HG03039 (cell line): ENCODE measurements at regions not wholly inside any gene's neighbourhood (a gene's known extent, or its start where the extent isn't known, plus 50 kb on each side); places are given as distances from the start of the nearest gene placed in this dataset.
"Not testable (repeated sequence)": the region's sequence is repeated elsewhere in the genome, so short reads cannot be mapped to it uniquely, and the experiment has no call there.

Experiments
- ATAC-seq: cut with Tn5 transposase; IDR thresholded peaks from one replicate; pipeline ENCODE4 v1.9.1; 2021; ENCODE audit warnings: mild to moderate bottlenecking, moderate library complexity; ENCODE audit not compliant: unreplicated experiment

DNA sequence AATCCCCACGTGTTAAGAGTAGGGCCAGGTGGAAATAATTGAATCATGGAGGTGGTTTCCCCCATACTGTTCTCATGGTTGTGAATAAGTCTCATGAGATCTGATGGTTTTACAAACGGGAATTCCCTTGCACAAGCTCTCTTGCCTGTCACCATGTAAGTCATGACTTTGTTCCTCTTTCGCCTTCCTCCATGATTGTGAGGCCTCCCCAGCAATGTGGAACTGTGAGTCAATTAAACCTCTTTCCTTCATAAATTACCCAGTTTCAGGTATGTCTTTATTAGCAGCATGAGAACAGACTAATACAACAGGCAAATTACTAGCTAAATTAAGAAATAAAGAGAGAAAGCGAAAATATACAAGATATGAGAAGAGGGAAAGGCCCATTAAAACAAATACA lies 1822.6 kb upstream of the PIK3C3 start:
- not testable (repeated sequence) for ATAC-seq

DNA sequence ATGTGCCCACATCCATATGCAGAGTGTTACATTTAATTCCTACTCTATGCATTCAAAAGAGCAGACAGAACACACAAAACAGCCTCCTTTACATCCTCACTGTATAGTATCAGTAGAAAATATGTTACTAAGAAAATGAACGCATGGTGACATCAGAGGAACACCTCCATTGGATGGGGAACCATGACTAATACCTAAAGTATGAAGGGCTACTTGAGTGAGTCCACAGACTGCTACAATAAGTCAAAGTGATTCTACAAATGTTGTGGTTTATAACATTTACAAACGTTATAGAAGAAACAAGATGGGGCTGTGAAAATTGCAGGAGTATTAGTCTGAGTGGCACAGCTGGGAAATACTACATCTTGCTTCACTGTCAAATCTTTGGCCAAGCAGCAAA lies 1830.9 kb upstream of the PIK3C3 start:
- no peak for ATAC-seq

DNA sequence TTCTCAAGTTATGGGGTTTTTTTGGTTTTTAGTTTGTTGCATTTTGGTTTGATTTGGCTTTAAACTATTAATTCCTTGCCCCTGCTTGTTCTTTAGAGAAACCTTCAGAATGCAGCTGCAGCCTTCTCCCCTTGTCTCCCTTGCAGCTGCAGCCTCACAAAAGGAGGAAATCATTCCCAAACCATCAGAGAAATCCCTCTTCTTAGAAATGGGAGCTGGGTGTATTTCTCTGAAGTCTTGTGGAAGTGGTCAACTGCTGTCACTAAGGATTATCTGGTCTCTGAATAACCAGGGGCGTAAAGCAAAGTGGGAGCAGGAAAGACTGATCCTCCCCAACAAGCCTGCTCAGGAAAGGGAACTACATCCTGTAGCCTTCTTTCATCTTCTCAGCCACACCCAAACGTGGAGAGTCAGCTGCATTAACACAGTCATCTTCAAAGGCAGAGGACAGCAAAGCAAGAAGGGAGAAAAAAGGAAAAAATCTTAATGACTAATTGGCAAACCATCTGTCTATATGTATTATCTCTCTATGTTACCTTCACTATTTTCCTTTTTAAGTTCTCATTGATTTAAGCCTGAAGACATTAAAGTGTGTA lies 1834.1 kb upstream of the PIK3C3 start:
- ATAC-seq, result no peak

DNA sequence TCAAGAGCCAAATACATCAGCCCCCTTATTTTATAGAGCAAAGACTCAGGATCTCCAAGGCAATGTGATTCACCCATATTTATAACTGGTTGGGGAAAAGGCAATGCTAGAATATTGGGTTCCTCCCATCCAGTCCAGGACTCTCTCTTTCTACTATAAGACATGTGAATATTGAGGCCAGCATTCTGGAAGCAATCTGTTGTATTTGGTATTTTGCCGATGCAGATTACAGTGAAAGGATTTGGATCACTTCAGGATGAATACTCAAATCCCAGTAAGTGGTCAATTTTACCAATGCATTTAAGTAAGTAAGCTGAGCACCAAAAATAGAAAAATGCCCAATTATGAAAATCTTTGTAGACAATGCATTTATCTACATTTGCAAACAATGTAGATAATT lies 1834.7 kb upstream of the PIK3C3 start:
- no peak for ATAC-seq

DNA sequence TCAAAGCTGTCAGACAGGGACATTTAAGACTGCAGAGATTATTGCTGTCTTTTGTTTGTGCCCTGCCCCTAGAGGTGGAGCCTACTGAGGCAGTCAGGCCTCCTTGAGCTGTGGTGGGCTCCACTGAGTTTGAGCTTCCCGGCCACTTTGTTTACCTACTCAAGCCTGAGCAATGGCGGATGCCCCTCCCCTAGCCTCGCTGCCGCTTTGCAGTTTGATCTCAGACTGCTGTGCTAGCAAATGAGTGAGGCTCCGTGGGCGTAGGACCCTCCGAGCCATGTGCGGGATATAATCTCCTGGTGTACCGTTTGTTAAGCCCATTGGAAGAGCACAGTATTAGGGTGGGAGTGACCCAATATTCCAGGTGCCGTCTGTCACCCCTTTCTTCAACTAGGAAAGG lies 1835.5 kb upstream of the PIK3C3 start:
- not testable (repeated sequence) for ATAC-seq

DNA sequence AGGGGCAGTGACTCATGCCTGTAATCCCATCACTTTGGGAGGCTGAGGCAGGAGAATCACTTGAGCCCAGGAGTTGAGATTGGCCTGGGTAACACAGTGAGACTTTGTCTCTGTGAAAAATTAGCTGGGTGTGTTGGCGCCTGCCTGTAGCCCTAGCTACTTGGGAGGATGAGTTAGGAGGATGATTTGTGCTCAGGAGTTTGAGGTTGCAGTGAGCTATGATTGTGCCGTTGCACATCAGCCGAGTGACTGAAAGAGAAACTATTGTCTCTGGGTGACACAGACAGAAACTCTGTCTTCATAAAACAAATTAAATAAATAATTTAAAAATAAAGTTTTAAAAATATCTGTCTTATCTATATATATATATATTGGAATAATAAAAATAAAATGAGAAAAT lies 1844.6 kb upstream of the PIK3C3 start:
- no peak for ATAC-seq

DNA sequence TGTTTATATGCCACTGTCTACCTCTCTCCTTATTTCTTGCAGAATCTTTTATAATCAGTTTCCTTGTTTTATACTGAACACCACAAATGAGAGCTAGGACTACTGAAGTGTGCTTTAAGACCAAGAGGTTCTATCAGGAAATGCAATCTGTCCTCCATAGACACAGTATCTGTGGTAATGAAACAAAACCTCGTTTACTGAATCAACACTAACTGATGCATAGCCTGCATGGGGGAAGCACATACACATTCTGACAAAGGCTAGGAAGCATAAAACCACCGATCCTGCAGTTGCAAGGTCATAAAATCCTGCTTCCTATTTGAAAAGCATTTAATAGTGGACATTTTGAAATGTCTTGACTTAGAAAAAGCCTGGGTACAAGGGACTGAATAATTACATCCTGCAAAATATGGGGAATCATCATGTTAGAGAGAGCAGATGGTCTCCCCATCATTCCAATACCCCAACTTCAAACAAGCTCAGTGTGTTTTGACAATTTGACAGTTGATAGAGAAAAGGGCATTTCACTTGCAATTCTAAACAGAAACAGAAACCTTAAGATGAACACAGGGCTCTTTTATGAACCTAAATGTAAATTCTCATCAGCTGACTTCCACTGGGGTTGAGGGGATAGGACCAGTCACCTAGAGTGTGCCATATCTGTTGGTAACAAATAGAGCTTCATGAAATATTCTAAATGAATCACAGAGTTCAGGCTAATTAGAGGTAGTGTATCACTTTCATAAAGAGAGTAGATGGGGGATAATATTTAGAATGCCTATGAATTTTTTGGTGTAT lies 1845.6 kb upstream of the PIK3C3 start:
- ATAC-seq, result no peak

DNA sequence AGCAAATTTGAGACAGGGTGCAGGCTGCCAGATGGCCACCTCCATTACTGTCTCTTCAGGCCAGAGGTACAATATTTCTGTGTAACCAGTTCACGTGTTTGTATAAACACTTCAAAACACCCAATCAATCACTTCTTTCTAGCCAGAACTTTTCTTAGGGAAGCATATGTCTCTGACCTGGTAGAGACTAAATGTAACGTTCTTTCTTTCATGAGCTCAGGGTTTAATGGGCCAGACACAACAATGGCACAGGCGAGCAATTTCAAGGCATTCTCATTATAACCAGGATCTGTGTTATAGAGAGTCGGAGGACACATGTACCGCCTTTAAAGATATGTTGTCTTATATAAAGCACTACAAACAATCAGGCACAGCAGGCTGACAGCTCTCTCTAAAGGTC lies 1846.4 kb upstream of the PIK3C3 start:
- no peak for ATAC-seq

DNA sequence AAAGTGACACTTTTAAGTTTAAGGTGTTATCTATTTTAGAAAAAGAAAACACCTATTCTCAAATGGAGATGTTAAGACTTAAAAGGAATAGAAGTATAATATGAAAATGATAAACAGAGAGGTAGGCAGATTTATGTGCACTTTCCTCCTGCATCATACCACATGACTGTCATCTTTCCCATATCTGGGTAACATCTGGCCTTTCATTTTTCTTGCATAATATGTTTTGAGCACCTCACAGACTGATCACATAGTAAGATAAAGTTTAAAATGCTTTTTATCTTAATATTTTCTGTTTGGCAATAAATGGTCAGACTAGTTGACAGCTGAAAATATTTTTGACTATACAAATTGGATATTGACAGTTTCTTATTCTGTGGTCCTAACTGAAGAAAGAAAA lies 1852.1 kb upstream of the PIK3C3 start:
- ATAC-seq, result no peak

DNA sequence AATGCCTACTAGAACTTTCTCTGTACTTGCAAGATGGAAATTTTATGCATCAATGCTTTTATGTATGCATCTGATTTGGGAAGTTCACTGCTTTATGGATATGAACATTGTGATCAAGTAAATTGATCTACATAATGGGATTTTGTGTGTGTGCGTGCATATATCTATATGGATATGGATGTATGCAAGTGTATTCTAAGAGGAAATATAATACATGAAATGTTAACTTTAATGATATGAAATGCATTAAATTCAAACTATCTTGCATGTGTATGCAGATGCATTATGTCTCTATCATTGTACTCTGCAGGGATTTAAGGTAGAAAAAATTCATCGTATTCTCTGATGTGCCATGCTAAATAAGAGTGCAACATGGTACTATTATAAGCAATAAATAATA lies 1855.4 kb upstream of the PIK3C3 start:
- no peak for ATAC-seq

DNA sequence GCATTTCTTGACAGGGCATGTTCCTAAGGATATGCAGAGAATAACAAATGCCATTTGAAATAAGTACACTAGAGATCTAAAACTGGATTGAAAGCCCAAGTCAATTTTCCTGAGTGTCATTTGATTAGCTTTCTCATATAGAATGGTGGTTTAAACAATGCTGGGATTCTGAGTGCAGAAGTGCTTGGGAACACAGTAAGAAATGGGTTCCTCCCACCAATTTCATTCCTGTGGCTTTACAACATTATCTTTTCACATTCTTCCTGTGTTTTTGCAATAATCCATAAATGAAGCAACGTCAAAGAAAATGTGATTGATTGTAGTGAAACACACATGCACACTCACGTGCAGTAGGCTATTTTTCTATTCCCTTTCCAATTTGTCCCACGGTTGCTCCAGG lies 1858.4 kb upstream of the PIK3C3 start:
- no peak for ATAC-seq

DNA sequence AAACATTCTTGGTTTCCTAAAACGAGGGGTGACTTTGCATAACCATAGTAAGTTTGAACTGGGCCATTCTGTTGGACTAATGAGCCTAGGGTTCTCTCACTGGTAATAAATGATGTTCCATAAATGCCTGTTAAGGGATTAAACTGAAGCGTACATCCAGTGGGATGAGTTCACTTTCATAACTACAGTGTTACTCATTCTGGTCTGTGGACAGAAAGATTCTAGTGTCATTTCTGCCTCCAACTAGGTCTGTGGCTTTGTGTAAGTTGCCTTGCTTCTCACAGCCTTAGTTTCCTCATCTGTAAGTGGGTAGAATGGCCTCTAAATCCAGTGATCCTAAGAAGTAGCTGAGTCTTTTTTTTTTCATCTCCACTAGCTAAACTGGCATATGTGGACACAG lies 1860.6 kb upstream of the PIK3C3 start:
- no peak for ATAC-seq

DNA sequence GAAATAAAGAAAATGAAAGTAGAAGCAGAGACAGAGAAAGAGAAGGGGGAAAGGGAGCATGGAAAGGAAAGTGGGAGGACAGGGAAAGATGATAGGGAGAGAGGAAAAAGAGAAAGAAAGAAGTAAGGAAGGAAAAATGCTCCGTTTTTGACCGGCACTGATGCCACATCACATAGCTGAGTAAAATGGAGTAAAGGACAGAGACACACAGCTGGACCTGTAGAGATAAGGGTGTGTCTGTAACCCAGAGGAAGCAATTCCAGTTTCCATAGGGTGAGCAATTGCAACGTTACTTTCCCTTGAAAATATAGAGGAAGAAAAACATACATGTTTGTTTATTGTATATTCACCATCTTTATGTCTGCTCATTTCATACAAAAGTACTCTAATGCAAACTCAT lies 1866.9 kb upstream of the PIK3C3 start:
- ATAC-seq, result no peak

DNA sequence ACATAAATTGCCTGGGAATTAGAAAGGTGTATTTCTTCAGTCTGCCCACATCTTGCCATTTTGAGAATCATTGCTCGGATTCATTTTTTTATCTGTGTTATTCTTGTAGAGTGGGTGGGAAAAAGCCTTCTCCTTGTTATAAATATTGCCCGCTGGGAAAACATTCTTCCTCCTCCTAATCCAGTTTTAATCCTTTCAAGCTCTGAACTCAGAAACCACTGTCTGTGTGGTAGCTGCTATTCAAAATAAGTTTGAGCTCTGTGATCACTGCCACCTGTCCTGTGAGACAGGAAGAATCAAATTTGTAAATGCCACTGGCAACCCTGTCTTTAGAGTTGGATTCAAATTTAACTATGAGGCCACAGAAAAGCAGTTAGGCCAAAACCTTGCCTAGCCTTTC lies 1875.2 kb upstream of the PIK3C3 start:
- no peak for ATAC-seq

DNA sequence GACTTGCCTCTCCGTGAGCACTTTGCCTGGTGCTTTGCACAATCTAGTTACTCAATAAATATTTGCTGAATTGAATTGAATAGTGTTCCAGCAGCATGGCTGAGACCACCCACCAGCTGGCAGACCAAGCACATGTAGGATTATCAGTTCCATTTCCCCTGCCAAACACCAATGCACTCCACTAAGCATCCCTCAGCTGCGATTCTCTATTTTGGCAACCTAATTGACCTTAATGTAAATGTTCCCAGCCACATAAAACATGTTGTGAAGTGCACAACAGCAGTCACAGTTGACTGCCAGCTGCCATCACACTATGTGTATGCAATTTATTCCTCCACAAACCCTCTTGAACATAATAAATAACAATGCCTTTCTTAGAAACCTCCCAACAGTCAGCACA lies 1879.4 kb upstream of the PIK3C3 start:
- ATAC-seq, result no peak

DNA sequence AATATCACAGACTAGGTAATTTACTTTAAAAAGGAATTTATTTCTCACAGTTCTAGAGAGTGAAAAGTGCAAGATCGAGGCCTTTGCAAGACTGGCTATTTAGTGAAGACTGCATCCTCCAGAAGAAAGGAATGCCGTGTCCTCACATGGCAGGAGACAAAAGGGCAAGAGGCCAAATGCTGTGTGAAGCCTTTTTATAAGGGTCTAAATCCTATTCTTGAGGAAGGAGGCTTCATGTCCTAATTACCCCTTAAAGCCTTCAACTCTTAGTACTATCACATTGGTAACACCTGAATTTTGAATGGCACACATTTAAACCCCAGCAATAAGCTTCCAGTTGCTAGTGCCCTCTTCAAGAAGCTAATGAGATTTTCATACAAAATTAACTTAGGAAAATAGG lies 1882.3 kb upstream of the PIK3C3 start:
- no peak for ATAC-seq

DNA sequence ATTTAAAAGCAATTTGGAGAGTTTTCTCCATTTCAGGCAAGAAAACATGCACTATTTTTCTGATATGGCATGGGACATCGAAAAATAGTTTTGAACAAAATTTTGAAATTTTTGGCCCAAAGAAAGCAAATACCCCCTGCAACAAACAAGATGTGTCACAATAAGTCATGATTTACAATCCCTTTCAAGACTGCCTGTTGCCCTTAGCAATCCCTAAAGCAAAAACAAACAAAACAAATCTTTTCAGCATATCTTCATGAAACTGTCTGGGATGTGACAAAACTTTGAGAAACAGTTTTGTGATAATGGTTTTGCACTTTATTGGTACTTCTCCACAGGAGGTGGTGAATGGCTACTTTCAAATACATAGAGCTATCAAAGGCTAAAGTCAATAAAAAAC lies 1888.7 kb upstream of the PIK3C3 start:
- ATAC-seq, result no peak

DNA sequence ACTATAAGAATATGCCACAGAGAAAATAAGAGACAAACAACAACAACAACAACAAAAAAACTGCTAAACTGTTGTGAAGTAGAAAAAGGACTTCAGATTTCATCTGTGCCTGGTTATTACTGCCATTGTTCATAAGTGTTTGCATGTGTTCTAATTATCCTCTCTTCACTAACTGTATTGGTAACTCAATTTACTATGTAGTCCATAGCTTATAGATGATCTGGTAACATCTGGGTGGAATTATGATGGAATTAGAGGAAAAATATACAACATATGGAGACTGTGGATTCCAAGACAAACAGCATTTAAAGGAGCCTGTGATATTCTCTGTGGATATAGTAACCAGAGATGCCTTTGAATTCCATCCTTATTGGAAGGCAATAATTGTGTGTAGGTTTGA lies 1891.5 kb upstream of the PIK3C3 start:
- no peak for ATAC-seq

DNA sequence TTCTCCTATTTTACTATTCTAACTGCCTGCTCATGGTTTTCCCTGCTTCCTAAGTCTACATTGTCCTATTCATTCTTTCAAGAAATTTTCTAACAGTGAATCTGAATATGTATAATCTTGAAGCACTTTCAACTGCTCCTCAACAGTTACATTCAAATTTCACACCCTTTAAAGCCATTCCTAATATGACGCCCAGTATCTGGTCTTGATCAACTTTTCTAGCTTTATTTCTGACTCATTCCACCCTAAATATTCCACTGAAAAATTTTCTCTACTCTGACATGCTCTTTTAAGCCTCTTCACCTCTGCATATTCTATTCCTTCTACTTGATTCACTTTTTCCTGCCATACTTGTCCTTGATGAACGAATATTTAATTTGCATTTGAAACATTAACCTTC lies 1893.9 kb upstream of the PIK3C3 start:
- ATAC-seq, result no peak

DNA sequence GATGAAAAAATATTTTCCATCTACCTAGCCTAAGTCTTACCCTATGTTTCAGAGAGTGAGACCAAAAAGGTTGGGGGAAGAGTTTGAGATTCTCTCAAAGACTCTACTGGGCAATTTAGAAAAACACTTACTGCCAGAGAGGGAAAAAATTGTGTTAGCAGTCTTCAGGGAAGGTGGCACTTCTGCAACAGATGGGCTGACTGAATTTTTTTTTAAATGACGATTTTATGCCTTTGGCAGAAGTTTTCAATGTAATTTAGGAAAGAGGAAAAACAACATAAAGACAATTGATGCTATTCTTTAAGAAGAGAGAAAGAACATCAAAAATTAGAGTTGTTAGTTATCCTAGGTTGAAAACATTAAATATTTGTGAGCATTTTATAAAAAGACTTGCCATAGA lies 1894.5 kb upstream of the PIK3C3 start:
- ATAC-seq, result no peak

DNA sequence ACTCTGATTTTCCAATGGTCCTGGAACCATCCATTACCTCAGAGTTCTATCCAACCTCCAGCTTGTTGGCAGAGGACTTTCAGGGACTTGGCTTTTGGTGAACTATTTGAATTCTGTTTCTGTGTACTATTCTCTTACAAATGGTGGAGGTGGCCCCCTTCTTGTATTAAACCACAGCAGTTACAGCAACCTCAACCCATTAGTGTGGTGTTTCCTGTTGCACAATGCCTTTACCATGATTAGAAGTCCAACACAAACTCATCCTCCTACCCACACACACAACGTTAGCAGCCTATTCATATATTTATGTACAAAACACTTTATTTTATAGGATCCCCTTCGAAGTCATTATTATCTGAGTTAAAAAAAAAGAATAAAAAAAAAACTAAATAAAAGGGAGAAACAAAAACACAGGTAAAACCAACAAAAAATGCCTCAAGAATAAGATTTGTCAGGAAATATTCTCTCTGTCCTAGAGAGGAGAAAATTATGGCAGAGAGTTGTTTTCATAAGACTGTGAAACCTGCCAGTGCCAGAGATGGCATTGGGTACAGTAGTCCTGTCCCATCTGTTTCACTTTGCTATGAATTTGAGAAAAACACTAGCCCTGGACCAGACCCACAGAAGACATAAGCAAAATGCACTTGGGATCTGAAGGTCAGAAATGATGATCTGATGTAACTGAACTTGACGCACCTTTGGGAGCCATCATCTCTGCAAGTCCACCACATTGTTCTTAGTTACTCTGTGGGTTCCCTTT lies 1896.0 kb upstream of the PIK3C3 start:
- ATAC-seq, result no peak

DNA sequence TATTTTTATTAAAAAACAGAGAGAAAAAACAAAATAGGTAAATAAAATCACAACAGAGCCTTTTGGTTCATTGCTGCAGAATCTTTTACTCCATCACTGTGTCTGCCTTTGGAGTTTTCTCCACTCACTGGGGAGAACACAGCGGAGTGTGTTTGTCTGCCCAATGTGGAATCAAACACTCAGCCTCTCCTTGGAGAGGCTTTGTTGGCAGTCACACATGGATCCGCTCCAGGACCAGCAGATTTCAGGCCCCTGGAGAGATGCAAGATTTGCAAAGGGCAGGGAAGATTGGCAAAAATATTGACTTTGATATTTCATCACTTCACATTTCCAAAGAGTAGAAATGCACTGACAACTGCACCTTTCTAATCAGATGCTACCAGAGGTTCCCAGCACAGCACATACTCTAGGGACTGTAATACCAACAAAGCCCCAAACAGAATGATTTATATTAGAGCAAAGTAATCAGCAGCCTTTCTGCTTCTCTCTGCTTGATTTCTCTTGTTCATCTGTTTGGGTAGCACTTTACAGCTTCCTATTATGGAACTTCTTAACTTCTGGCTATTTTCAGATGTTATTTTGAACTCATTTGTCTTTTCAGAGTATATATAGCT lies 1898.8 kb upstream of the PIK3C3 start:
- ATAC-seq, result no peak
